ENCODE measurements at regions not wholly inside any gene's neighbourhood (a gene's known extent, or its start where the extent isn't known, plus 50 kb on each side); places are given as distances from the start of the nearest gene placed in this dataset.

DNA sequence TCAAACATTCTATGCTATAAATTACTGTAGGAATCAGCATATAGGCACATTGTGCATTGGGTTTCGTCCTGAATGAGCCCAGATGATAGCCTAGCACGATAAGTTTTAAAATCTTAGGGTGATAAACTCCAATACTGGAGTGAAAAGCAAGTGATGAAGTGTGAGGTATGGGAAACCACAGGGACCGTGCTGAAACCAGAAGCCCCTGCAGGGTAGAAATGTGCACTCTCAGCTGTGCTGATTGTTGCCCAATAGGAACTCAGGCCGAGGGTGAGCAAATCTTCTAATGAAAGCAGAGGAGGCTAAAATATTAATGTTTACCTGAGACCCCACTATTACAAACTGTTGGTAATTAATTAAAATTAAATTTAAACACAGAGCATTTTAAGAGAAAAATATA, 1486.6 kb downstream of the AACS start:
- no peak for DNase-seq

DNA sequence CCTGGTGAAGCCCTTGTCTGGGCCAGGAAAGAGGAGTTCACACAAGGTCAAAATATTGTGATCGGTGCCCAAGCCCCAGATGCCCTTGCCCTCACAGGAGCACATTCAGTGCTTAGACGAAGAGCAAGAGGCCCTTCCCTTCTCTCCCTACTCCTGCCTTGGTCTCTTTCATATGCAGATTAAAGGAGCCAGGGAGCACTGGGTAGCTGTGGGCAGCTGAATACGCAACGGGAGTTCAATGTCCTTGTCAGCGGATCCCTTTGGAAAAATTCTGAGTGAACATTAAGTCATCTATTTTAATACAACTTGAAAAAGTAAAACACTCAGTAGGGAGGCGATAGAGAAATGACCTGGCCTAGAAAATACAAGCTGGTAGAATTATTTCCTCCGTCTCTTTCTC, 1489.4 kb downstream of the AACS start:
- DNase-seq: no peak

DNA sequence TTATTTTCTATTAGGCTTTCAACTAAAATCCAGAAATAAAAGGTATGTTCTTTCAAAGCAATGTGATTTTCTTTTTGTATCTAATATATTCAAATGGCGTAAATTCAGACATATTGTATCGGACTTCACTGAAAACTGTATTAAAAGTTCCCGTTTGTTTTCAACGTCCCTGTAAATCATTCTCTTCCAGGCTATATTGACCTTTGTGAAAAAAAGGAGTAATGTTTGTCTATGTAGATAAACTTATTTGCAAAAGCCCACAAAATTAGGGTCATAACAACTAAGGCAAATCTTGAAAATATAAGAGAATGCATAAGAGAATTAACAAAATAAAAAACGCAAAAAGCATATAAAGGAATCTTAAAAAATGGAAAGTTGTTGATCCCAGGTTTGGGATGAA, 1492.4 kb downstream of the AACS start:
- DNase-seq: no peak

DNA sequence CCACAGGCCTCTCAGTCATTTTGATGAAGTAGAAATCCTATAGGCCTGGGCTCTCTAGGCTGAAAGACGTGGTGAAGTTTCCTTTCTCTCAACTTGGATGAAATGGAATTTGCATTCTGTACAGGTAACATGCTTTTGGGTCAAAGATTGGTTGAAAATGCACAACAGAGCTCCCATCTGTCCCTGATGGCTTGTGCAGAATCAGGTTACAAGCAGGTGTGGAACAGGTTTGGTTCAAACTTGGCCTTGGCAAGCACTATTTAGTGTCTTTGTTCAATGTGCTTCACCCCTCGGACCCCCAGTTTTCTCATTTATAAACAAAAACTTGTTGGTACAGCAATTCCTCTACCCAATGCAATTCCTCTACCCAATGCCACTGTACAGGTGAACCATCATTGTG, 1493.0 kb downstream of the AACS start:
- no peak for DNase-seq

DNA sequence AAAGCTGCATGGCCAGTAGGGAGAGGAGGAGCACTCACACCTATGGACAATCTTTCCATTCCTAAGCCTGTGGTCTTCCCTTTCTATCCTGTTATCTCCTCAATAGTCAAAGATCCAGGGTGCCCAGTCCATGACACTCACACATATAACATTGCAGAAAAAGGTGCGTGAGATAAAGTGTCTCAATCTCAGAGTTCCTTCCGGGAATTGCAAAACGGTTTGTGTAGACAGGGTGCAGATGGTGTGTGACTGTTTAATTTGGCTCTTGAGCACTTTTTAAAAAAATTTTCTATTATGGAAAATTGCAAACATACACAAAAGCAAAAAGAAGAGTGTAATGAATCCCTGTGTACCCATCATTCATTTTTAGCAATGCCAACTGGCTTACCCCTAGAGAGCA, 1493.6 kb downstream of the AACS start:
- DNase-seq: no peak

DNA sequence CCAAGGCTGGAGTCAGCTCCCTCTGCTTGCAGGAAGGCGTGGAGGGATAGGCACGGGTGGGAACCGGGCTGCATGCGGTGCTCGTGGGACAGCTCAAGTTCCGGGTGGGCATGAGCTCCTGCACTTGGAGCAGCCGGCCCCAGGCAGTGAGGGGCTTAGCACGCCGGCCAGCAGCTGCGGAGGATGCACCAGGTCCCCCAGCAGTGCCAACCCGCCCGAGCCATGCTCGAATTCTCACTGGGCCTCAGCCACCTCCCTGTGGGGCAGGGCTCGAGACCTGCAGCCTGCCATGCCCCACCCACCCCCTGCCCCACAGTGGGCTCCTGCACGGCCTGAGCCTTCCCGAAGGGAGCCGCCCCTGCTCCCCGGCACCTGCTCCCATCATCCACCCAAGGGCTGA, 1501.8 kb downstream of the AACS start:
- no peak for DNase-seq

DNA sequence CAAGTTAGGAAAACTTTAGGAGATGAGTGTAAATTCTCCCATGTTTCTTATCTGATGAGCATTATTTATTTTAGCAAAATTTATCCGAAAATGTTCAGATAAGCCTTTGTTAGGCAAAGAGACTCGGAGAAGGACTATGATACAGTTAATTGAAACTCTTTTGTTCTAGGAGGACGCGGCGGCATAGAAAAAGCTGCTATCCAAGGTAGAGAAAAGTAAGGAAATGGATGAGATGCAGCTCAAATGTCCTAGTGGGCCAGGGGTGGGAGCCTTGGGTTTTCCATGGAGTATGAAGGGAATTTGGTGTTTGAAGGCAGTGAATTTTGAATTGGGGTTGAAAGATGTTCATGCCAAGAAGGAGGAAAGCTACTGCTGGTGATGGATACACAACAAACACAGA, 1504.5 kb downstream of the AACS start:
- no peak for DNase-seq

DNA sequence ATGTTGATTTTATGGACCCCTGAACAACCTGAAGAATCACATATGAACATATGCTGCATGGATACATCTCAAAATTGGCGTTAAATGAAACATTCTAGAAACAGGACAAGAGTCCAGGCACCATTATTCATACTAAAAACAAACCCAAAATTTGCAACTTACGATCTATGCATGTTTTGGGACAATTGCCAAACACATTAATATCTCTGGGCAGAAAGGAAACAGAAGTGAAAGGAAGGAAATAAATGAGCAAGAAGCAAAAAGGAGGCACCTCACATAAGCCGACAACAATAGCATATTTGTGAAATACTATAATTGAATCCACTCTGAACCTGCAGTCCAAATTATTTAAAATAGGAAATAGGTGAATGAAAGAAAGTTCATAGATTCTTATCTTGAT, 1505.3 kb downstream of the AACS start:
- DNase-seq: peak; percentile 6

DNA sequence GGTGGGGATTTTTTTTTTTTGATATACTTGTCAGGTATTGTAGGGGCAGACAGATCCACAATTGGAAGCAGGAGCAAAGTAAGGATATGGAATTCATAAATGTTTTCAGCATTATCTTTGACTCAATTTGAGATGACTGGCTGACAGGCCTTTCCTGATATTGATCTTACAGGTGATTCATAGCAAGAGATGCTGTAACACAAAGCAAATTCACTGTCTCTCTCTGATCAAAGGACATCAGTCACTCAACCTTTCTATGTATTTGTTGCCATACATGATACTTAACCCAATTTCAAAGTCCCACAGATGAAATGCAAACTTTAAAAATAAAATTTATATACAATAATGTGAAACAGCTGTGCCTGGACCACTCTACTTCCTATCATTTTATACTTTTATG, 1506.9 kb downstream of the AACS start:
- DNase-seq: no peak

DNA sequence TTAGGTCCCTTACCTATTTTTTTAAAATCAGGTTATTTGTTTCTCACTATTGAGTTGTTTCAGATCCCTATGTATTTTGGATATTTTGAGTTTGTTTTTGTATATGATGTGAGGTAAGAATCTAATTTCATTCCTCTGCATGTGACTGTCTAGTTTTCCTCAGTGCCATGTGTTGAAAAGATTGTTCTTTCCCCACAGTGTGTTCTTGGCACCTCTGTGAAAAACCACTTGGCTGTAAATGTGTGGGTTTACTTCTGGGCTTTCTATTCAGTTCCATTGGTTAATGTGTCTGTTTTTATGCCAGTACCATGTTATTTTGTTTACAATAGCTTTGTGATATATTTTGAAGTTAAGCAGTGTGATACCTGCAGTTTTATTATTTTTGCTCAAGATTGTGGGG, 1516.4 kb downstream of the AACS start:
- DNase-seq: no peak

DNA sequence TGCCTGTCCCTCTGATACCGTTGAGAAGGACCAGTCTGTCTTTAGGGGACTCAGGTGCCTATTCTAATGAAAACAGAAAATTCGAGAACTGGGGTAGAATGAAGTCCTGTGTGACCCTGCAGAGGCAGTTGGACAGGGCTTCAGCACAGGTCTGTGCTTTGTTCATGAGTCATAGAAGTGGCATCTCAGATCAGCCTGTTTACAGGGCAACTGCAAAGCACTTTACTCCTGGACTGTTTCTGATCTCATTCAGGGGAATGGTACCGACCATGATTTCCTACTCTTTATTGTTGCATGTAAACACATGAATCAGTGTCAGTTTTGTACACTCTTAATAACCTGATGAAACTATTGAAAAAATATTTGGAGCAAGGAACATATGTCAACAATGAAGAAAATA, 1517.0 kb downstream of the AACS start:
- DNase-seq: no peak

DNA sequence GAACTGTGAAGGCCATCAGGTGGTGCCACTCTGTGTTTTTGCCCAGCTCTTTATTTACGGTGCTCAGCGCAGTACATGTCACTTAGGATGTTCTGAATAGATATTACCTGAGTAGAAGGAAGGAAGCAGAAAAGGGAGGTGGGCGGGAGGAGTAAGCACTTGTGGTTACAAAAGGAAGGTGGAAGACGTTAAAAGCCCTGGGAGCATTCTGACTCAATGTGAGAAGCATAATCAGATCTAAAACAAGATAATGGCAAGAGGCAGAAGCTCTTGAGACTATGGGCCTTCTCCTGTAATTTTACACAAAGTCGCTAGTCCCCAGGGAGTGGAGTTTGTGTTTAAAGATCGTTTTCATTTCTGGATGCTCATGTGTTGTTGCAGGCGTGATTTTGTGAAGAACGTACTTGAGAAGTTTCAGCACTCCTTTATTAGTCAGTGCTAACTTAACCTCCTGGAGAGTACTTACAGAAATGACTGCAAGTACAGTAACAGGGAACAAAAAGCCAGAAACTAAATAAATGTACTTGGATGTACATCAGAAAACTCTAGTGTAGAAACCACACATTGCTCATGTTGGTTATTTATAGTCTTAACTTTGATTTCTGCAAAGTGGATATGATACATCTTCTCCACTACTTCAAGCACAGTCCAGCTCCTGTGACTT, 1523.5 kb downstream of the AACS start:
- no peak for DNase-seq

DNA sequence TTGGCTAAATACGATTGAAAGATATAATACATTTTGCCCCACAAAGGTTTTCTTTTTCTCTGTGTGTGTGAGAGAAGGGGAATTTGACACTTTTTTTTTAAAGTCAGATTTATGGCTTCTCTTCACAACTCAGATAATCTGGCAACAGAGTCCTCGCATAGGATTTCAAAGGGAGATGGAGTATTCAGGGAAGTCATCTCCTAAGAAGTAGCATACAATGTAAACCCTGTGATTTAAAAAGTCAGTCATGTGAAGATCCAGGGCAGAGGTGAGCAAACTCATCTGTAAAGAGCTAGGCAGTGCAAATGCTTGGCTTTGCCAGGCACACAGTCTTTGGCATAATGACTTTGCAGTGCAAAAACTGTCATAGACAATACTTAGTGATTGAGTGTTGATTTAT, 1526.3 kb downstream of the AACS start:
- DNase-seq: no peak

DNA sequence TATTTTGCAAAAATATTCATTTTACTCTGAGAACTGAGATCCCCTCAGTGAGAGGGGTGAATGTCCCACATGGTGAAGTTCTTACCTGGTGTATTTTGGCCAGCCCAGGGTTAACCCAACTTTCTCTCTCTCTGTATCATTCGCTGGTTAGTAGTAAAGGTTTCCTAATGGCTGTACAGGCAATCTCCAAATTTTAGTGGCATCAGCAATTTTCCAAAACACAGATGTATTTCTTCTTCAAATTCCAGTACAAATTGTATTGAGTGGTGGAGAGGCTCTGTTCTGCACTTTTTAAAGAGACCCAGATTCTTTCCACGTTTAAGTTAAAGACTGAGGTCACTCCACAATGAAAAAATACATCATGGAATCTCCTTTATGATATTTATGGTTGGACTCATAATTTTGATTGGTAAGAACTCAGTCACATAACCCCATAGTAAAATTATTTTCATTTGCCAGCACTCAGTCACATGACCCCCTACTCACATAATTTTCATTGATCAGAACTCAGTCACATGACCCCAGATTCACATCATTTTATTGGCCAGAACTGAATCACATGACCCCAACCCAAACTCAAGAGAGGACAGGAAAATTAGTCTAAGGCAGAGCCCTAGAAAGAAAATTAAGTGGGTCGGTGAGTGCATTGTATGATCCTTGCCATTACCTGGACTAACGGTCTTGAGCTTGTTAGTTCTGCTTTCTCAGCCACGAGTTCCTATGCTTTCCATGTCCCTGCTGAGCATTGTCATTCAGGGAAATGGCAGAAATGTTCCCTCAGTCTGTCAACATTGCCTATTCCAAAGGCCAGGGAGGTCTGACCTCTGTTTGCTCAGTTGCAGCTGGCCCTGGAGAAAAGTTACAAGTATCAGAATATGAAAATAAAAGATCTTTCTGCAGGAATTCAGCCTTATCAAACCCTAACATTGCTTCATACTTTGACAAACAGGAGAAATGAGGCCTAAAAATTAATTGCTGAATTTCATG, 1536.2 kb downstream of the AACS start:
- no peak for DNase-seq

DNA sequence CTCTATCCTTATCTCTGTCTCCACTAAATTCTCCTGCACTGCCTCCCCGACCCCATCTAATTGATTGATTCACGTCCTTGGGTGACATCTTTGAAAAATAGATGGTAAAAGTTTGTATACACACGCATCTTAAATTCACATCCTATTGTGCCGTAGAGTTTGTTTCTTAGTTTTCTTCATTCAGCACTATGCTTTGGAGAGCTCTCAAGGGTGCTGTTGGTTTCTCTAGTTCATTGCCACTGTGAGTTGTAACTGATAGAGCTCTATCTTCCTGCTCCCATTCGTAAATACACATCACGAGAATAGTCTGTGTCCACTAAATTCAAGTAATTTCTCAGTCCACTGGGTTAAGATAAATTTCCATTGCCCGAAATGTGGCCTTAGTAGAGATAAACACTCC, 1537.4 kb downstream of the AACS start:
- no peak for DNase-seq

DNA sequence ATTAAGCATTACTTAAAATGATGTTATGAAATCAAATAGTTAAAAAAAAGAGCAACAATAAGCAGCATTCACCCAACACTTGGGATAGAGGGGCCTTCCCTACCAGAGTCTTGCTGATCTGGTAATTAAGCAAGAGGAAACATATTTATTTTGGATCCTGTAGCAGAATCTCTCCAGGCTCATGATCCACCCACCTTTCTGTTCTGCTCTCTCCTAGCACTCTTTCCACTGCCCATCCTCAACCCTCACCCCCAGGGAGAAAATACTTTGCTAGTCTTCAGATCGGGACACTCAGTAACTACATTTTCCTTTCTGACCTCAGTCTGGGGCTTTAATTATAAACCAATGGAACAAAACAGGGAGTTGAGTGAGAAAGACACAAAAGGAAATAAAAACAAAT, 1541.9 kb downstream of the AACS start:
- no peak for DNase-seq

DNA sequence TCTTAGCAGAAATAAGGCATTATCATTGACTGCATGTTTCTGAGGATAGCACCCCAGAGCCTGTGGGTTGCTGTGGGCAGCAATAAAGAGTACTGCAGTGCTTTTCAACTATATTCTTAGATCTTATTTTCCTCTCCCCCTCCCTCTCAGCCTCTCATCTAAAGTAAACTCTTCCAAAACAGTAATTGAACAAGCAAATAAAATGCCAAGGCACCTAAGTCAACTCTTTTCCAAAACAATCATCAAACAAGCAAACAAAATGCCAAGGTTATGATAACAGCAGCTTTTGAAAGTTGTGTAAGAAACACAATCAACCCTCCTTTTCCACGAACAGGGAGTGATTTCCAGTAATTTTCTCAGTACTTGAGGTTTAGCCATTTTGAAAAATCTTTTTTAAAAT, 1542.6 kb downstream of the AACS start:
- no peak for DNase-seq

DNA sequence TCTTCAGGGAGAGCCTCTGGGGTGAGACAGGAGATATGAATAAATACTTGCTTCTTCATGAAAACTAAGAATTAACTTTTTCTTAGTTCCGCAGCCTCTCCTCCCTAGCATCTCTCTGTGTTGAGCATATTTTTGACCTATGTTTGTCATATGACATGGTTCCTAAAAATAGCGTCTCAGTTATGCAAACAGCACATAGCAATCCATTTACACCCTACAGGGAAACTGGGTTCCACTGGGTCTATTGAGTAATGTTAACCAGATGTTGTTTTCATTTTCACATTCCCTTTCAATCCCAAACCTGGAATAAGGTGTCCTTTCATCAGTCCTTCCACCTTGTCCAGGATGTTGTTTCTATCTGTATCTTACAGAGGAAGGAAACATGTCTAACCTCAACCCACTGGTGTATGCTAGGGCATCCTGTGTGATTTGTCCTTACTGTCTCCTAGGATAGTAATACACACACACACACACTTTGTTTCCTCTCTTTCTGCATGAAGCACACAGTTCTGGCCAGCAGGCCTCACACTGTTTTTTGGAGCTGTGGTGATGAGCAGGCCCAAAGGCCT, 1543.5 kb downstream of the AACS start:
- DNase-seq: no peak

DNA sequence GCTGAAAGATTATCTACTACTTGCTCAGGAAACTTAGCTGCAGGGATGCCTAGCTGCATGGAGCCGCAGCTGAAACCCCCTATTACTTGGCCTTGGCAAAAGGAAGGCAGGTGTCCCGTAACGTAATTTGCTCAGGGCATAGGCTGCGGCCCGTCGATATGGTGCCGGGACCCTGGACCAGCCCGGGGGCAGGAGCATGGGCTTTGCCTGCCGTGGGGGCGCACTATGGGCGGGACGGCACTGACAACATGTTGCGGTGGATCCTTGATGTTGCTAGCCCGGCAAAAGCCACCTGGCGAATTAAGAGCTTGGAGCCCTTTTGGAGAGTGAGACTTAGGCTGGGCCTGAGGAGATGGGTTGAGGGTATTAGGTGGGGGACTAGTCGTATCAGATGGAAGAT, 1551.2 kb downstream of the AACS start:
- DNase-seq: no peak

DNA sequence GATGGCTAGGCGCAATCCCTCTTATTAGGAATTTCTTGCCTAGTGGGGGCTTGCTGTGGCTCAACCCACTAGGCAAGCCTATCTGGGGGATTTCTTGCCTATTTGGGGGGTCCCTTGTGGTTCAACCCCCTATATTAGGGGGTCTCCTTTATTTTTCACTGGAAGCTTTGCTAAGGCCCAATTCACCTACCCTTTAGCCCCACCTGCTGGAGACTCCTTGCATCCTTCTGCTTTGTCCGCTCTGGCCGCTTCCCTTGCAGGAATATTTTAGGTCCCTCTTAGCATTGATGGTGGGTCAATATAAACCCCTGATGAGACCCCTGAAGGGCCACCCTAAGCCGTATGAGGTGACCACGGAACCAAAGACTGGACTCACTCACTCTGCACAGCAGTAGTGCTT, 1552.1 kb downstream of the AACS start:
- DNase-seq: peak; percentile 9

DNA sequence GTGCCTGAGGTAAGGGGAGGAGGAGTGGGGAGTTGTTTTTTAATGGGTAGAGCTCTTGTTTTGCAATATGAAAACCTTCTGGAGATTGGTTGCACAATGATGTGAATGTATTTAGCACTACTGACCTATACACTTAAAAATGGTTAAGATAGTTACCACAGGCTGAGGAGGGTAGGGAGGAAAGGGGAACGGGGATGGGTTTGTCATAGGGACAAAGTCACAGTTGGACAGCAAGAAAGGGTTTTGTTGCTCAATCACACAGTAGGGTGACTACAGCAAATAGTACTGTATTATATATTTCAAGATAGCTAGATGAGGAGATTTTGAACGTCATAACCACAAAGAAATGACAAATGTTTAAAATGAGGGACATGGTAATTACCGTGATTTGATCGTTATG, 1562.4 kb downstream of the AACS start:
- DNase-seq: no peak

DNA sequence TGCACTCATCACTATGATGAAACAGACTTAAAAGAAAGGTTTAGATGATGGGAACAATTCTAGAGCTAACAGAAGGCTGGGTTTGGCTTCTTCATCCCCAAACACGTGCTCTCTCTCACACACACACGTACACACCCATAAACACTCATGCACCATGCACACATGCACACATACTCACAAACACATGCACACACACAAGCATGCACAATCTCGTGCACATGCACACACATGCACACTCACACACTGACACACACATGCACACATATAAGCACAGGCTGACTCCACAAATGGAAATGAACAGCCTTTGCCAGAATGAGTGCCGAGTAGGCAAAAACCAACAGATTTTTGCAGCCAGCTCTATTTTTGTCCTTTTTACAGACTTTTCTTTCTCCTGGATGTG, 1571.6 kb downstream of the AACS start:
- DNase-seq: no peak

DNA sequence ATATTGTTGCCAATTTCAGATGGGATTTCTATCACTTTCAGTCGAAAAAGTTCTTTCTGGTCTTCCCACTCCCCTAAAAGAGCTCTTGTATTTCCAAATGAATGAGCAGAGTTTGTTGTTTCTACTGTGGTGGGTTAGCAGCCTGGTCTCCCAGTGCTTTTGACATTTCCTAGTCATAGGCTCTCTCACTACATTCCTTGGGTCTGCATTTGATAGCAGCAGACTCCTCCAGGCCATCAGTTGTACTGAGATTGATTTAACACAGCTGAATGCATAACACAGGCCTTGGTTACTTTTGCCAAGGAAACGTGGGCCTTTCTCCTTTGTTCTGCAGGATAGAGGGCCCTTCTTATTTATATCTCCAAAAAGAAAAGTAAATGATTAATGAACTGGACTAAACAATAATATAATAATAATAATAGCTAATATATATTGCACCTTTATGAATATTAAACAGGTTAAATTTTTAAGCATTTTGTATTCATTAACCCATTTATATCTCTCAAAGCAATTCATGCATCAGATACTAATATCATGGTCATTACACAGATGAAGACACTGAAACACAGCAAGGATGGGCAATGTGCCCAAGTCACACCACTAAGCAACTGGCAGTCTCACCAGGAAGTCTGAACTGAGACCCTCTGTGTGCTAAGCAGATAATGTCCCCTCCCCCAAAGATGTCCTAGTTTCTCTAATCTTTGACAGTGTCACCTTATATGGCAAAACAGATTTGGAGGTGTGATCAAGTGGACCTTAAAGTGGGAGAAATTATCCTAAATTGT, 1579.2 kb downstream of the AACS start:
- no peak for DNase-seq

Measured in hematopoietic multipotent progenitor cell treated with erythropoietin and hydrocortisone succinate and interleukin-3 and kit ligand, for 4 days (in vitro differentiated cells).